Gastroesophageal sphincter (tissue), 3 donors: ENCODE measurements at regions not wholly inside any gene's neighbourhood (a gene's known extent, or its start where the extent isn't known, plus 50 kb on each side); places are given as distances from the start of the nearest gene placed in this dataset.

ENCODE experiments used
- EP300 ChIP-seq: sonication (generic); formaldehyde crosslinking; IDR thresholded peaks from one replicate; pipeline ENCODE4 v1.6.1; 2017; ENCODE audit warnings: antibody characterized with exemption, mild to moderate bottlenecking
- POLR2A ChIP-seq, 2 donors: fragments of 450-650 bp; IDR thresholded peaks; one replicate each; pipeline ENCODE4 v1.6.1; 2017; ENCODE audit warnings: antibody characterized with exemption in 2 of 2, mild to moderate bottlenecking in 2 of 2, moderate library complexity in 1 of 2
- POLR2AphosphoS5 ChIP-seq: sonication (generic); formaldehyde crosslinking; IDR thresholded peaks from one replicate; pipeline ENCODE4 v1.6.1; 2017; ENCODE audit warnings: antibody characterized with exemption
- TF ChIP-seq, protein P1 (sequence below), 4 experiments: fragments of 200-600 bp in 2 of 4; fragments of 450-650 bp in 2 of 4; sonication (generic) in 1 of 4; IDR thresholded peaks; one replicate each; pipeline ENCODE4 v1.5.1; 2017 to 2019; ENCODE audit warnings: antibody characterized with exemption in 4 of 4, mild to moderate bottlenecking in 2 of 4, moderate library complexity in 2 of 4

DNA sequence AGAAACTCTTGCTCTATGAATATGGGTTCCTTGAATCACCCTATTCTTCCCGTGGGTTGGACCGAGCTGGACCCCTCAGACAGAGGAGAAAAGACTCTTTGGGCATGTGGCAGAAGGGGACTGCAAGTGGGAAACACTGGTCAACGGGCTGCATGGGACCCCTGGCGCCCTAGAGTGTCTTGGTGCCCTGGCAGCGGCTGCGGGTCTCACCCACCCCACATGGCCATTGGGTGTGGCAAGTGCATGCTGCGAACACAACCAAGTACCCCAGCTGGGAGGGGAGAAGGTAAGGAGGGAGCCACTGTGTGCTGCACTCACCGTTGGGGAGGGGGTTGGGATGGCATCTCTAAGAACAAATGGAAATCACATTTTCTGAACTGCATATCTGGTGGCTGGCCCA is 438.8 kb upstream of the EYS start:
- TF ChIP-seq, protein P1, sequence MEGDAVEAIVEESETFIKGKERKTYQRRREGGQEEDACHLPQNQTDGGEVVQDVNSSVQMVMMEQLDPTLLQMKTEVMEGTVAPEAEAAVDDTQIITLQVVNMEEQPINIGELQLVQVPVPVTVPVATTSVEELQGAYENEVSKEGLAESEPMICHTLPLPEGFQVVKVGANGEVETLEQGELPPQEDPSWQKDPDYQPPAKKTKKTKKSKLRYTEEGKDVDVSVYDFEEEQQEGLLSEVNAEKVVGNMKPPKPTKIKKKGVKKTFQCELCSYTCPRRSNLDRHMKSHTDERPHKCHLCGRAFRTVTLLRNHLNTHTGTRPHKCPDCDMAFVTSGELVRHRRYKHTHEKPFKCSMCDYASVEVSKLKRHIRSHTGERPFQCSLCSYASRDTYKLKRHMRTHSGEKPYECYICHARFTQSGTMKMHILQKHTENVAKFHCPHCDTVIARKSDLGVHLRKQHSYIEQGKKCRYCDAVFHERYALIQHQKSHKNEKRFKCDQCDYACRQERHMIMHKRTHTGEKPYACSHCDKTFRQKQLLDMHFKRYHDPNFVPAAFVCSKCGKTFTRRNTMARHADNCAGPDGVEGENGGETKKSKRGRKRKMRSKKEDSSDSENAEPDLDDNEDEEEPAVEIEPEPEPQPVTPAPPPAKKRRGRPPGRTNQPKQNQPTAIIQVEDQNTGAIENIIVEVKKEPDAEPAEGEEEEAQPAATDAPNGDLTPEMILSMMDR (IDR thresholded peaks at IDR 0.05), result no peak
- no peak for TF ChIP-seq POLR2A (IDR thresholded peaks at IDR 0.05)
- no peak for TF ChIP-seq POLR2AphosphoS5
- no peak for TF ChIP-seq EP300
